CD14-positive monocyte (primary cell): ENCODE measurements at regions not wholly inside any gene's neighbourhood (a gene's known extent, or its start where the extent isn't known, plus 50 kb on each side); places are given as distances from the start of the nearest gene placed in this dataset.

ENCODE experiments used
- DNase-seq, 3 donors: peaks; one replicate each; pipeline ENCODE4 v3.0.0-alpha.2; 2011 to 2022
- H2AFZ ChIP-seq: 2 replicates; pipeline ENCODE4 v1.6.0; 2012; ENCODE audit warnings: mild to moderate bottlenecking, low read depth, low read length, inconsistent platforms; ENCODE audit not compliant: insufficient read depth, poor library complexity, severe bottlenecking
- H3K27ac ChIP-seq, 2 donors: 1 replicate in 1 of 2; 2 replicates in 1 of 2; pipeline ENCODE4 v1.5.1; 2012 to 2013; ENCODE audit warnings: low read length in 2 of 2, control low read depth in 1 of 2, inconsistent platforms in 1 of 2, low read depth in 1 of 2, mild to moderate bottlenecking in 1 of 2
- H3K27me3 ChIP-seq, 2 donors: one replicate each; pipeline versions ENCODE4 v1.6.0 to v1.6.1; 2011 to 2013; ENCODE audit warnings: low read length in 2 of 2; ENCODE audit not compliant: control insufficient read depth in 2 of 2, insufficient read depth in 2 of 2
- H3K36me3 ChIP-seq, 2 donors: replicated peaks in 1 of 2; 1 replicate in 1 of 2; 2 replicates in 1 of 2; pipeline versions ENCODE4 v1.5.1 to v1.6.1; 2012 to 2013; ENCODE audit warnings: low read length in 2 of 2, control low read depth in 1 of 2, inconsistent platforms in 1 of 2, mild to moderate bottlenecking in 1 of 2; ENCODE audit not compliant: insufficient read depth in 2 of 2, control insufficient read depth in 1 of 2
- H3K4me1 ChIP-seq, 2 donors: 1 replicate in 1 of 2; 2 replicates in 1 of 2; pipeline versions ENCODE4 v1.5.1 to v1.6.1; 2012 to 2013; ENCODE audit warnings: low read length in 2 of 2, control low read depth in 1 of 2, inconsistent platforms in 1 of 2, mild to moderate bottlenecking in 1 of 2, moderate library complexity in 1 of 2; ENCODE audit not compliant: insufficient read depth in 2 of 2, control insufficient read depth in 1 of 2
- H3K4me2 ChIP-seq: replicated peaks from 2 replicates; pipeline ENCODE3; 2012; ENCODE audit warnings: low read length, moderate library complexity, mild to moderate bottlenecking; ENCODE audit not compliant: poor library complexity, severe bottlenecking; ENCODE audit errors: extremely low read depth
- H3K4me3 ChIP-seq, 3 experiments: fragments of 200-600 bp in 1 of 3; sonication (generic) in 1 of 3; replicated peaks in 1 of 3; 1 replicate in 2 of 3; 2 replicates in 1 of 3; pipeline ENCODE4 v1.5.1; 2011 to 2013; ENCODE audit warnings: low read length in 3 of 3, mild to moderate bottlenecking in 3 of 3, control low read depth in 2 of 3, low read depth in 2 of 3, inconsistent platforms in 1 of 3, moderate library complexity in 1 of 3
- H3K79me2 ChIP-seq: 2 replicates; pipeline ENCODE4 v1.6.0; 2012; ENCODE audit warnings: mild to moderate bottlenecking, control low read depth, inconsistent platforms, low read length, moderate library complexity; ENCODE audit not compliant: insufficient read depth
- H3K9ac ChIP-seq: 2 replicates; pipeline ENCODE4 v1.6.0; 2017; ENCODE audit warnings: low read length, mild to moderate bottlenecking; ENCODE audit not compliant: insufficient read depth, poor library complexity, severe bottlenecking
- H3K9me3 ChIP-seq, 2 donors: replicated peaks in 1 of 2; 1 replicate in 1 of 2; 2 replicates in 1 of 2; pipeline versions ENCODE4 v1.5.1 to v1.6.1; 2012 to 2013; ENCODE audit warnings: low read length in 2 of 2, control low read depth in 1 of 2; ENCODE audit not compliant: control insufficient read depth in 1 of 2, insufficient read depth in 1 of 2
- H4K20me1 ChIP-seq: 2 replicates; pipeline ENCODE4 v1.6.0; 2012; ENCODE audit warnings: mild to moderate bottlenecking, low read length, control low read depth, moderate library complexity; ENCODE audit not compliant: insufficient read depth
- H3K27ac Mint-ChIP-seq, 7 donors: one replicate each; pipeline ENCODE4 v1.8.0; 2020; ENCODE audit warnings: mild to moderate bottlenecking in 7 of 7, mixed read lengths in 7 of 7, moderate library complexity in 6 of 7, inconsistent platforms in 2 of 7
- H3K27me3 Mint-ChIP-seq, 3 donors: one replicate each; pipeline ENCODE4 v1.8.0; 2021 to 2022; ENCODE audit warnings: low read depth in 3 of 3, mild to moderate bottlenecking in 3 of 3, mixed read lengths in 3 of 3, moderate library complexity in 3 of 3, inconsistent platforms in 1 of 3
- H3K36me3 Mint-ChIP-seq, 2 donors: one replicate each; pipeline ENCODE4 v1.8.0; 2020; ENCODE audit warnings: mixed read lengths in 2 of 2, inconsistent platforms in 1 of 2, mild to moderate bottlenecking in 1 of 2
- H3K4me1 Mint-ChIP-seq: one replicate; pipeline ENCODE4 v1.8.0; 2020; ENCODE audit warnings: mild to moderate bottlenecking, mixed read lengths
- H3K4me3 Mint-ChIP-seq, 2 donors: one replicate each; pipeline ENCODE4 v1.8.0; 2020; ENCODE audit warnings: mild to moderate bottlenecking in 2 of 2, mixed read lengths in 2 of 2, moderate library complexity in 1 of 2
- H3K9me3 Mint-ChIP-seq, 7 donors: one replicate each; pipeline ENCODE4 v1.8.0; 2020 to 2022; ENCODE audit warnings: mixed read lengths in 7 of 7, mild to moderate bottlenecking in 6 of 7, moderate library complexity in 6 of 7, inconsistent platforms in 2 of 7
- WGBS: methylation state at CpG from one replicate; pipeline ENCODE4 v1.1.5; 2013; ENCODE audit warnings: missing lambda C conversion rate; ENCODE audit not compliant: insufficient coverage; 5-methylcytosine and 5-hydroxymethylcytosine counted together
- intact Hi-C, 2 donors: fragments of 100-400 bp; cut with micrococcal nuclease; formaldehyde crosslinking; loops; one replicate each; pipeline versions ENCODE4 v1.15.0 to v1.15.1; 2023
- TF ChIP-seq, protein P1 (sequence below): fragments of 200-600 bp; IDR thresholded peaks from one replicate; pipeline ENCODE4 v1.8.0; 2022; ENCODE audit warnings: antibody characterized with exemption, mild to moderate bottlenecking

- no peak overlapping the region for H3K4me3 ChIP-seq
- Mint-ChIP-seq H3K27ac (no peak overlapping the region), H3K4me1 (peaks cover 1% of the 10 kb centered on the region), H3K27me3 (no peaks in the 10 kb centered on the region), H3K9me3 (no peaks in the 10 kb centered on the region), H3K36me3 (no peaks in the 10 kb centered on the region), H3K4me3 (no peak overlapping the region)
- H3K4me1 ChIP-seq: no peaks in the 10 kb centered on the region
- intact Hi-C loops: no loop called here
- no peaks in the 10 kb centered on the region for H3K9me3 ChIP-seq
- no peaks in the 10 kb centered on the region for H3K79me2 ChIP-seq
- H3K36me3 ChIP-seq: no peaks in the 10 kb centered on the region
- whole genome bisulfite sequencing: no CpG with 5 or more reads among the region's 2 CpGs
- H3K27me3 ChIP-seq: no peaks in the 10 kb centered on the region
- DNase-seq: no peak
- no peaks in the 10 kb centered on the region for H4K20me1 ChIP-seq
- no peak overlapping the region for H2AFZ ChIP-seq
- H3K27ac ChIP-seq: no peak overlapping the region
- TF ChIP-seq, protein P1, sequence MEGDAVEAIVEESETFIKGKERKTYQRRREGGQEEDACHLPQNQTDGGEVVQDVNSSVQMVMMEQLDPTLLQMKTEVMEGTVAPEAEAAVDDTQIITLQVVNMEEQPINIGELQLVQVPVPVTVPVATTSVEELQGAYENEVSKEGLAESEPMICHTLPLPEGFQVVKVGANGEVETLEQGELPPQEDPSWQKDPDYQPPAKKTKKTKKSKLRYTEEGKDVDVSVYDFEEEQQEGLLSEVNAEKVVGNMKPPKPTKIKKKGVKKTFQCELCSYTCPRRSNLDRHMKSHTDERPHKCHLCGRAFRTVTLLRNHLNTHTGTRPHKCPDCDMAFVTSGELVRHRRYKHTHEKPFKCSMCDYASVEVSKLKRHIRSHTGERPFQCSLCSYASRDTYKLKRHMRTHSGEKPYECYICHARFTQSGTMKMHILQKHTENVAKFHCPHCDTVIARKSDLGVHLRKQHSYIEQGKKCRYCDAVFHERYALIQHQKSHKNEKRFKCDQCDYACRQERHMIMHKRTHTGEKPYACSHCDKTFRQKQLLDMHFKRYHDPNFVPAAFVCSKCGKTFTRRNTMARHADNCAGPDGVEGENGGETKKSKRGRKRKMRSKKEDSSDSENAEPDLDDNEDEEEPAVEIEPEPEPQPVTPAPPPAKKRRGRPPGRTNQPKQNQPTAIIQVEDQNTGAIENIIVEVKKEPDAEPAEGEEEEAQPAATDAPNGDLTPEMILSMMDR: no peak
- H3K9ac ChIP-seq: no peak overlapping the region
- no peak overlapping the region for H3K4me2 ChIP-seq
These were observed 1629.2 kb upstream of the ADGRL3 start for GRCh38 chr4:59570860-59571476.

GRCh38 chr4:59571805-59572430 lies 1628.2 kb upstream of the ADGRL3 start:
- 56% methylated on average over 7 of the region's 9 CpGs for WGBS
- no peak overlapping the region for H3K4me3 Mint-ChIP-seq
- H2AFZ ChIP-seq: no peak overlapping the region

More at GRCh38 chr4:59571805-59572430, 1628.2 kb upstream of the ADGRL3 start:
- Histone ChIP-seq H4K20me1 (no peaks in the 10 kb centered on the region), H3K27ac (no peak overlapping the region), H3K27me3 (no peaks in the 10 kb centered on the region), H3K9ac (no peak overlapping the region), H3K79me2 (no peaks in the 10 kb centered on the region), H3K4me2 (no peak overlapping the region), H3K4me3 (no peak overlapping the region), H3K4me1 (no peaks in the 10 kb centered on the region), H3K36me3 (no peaks in the 10 kb centered on the region), H3K9me3 (no peaks in the 10 kb centered on the region)
- no peak for DNase-seq
- H3K4me1 Mint-ChIP-seq: peaks cover 1% of the 10 kb centered on the region
- no peak overlapping the region for H3K27ac Mint-ChIP-seq
- TF ChIP-seq, protein P1: no peak
- peaks cover 0 to under 1% (median 0%) of the 10 kb centered on the region in 7 donors for H3K9me3 Mint-ChIP-seq
- H3K36me3 Mint-ChIP-seq: no peaks in the 10 kb centered on the region
- intact Hi-C loops: no loop called here
- no peaks in the 10 kb centered on the region for H3K27me3 Mint-ChIP-seq
